Gastrocnemius medialis (tissue), 4 donors: ENCODE measurements at regions not wholly inside any gene's neighbourhood (a gene's known extent, or its start where the extent isn't known, plus 50 kb on each side); places are given as distances from the start of the nearest gene placed in this dataset.

Experiments
- CTCF ChIP-seq, 5 experiments: fragments of 450-650 bp in 3 of 5; fragments of 200-600 bp in 2 of 5; sonication (generic) in 2 of 5; IDR thresholded peaks in 4 of 5; conservative IDR thresholded peaks in 1 of 5; 1 replicate in 4 of 5; 2 replicates in 1 of 5; pipeline ENCODE4 v1.5.1; 2016 to 2019; ENCODE audit warnings: antibody characterized with exemption in 5 of 5, mild to moderate bottlenecking in 3 of 5, moderate library complexity in 3 of 5
- POLR2A ChIP-seq, 2 donors: fragments of 450-650 bp; IDR thresholded peaks; one replicate each; pipeline ENCODE4 v1.6.1; 2017; ENCODE audit warnings: antibody characterized with exemption in 2 of 2, mild to moderate bottlenecking in 2 of 2, moderate library complexity in 2 of 2

GRCh38 chr13:39942552-39943273, 287.3 kb downstream of the COG6 start:
- TF ChIP-seq CTCF (IDR thresholded peaks at IDR 0.05 in 4 of 5, conservative IDR thresholded peaks at IDR 0.05 in 1 of 5) (peak; percentile 63 to 90 (median 72)), POLR2A (IDR thresholded peaks at IDR 0.05) (no peak)
